Mesodermal cell (in vitro differentiated cells): ENCODE measurements at regions not wholly inside any gene's neighbourhood (a gene's known extent, or its start where the extent isn't known, plus 50 kb on each side); places are given as distances from the start of the nearest gene placed in this dataset.

ENCODE experiments used
- H3K27ac ChIP-seq: 2 replicates; pipeline ENCODE4 v1.7.0; 2013; ENCODE audit warnings: mild to moderate bottlenecking, low read depth, low read length, moderate library complexity; ENCODE audit not compliant: severe bottlenecking
- H3K36me3 ChIP-seq: 2 replicates; pipeline ENCODE4 v1.7.1; 2013; ENCODE audit warnings: mild to moderate bottlenecking, low read length, moderate library complexity; ENCODE audit not compliant: control insufficient read depth, insufficient read depth
- H3K4me1 ChIP-seq: one replicate; pipeline ENCODE4 v1.7.1; 2013; ENCODE audit warnings: mild to moderate bottlenecking, low read length; ENCODE audit not compliant: insufficient read depth, control insufficient read depth, poor library complexity, severe bottlenecking
- H3K4me3 ChIP-seq: 2 replicates; pipeline ENCODE4 v1.7.0; 2013; ENCODE audit warnings: low read length, control low read depth, mild to moderate bottlenecking; ENCODE audit not compliant: insufficient read depth, poor library complexity, severe bottlenecking; ENCODE audit errors: extremely low read depth
- H3K9me3 ChIP-seq: 2 replicates; pipeline ENCODE4 v1.7.1; 2013; ENCODE audit warnings: mild to moderate bottlenecking, low read length, moderate library complexity; ENCODE audit not compliant: control insufficient read depth
- WGBS, 2 experiments: methylation state at CpG; one replicate each; pipeline ENCODE4 v1.1.5; 2013; ENCODE audit warnings: missing lambda C conversion rate in 2 of 2; ENCODE audit not compliant: insufficient coverage in 2 of 2; 5-methylcytosine and 5-hydroxymethylcytosine counted together

GRCh38 chr5:168104811-168105481, 186.5 kb upstream of the WWC1 start:
- 66% methylated on average over 6 to 7 of the region's 7 CpGs for WGBS, 2 experiments
- H3K27ac ChIP-seq: no peak overlapping the region

GRCh38 chr5:168106008-168106761, 185.3 kb upstream of the WWC1 start:
- H3K4me1 ChIP-seq: no peaks in the 10 kb centered on the region
- H3K36me3 ChIP-seq: no peaks in the 10 kb centered on the region
- 75 to 86% methylated on average over 5 to 7 of the region's 8 CpGs for whole genome bisulfite sequencing, 2 experiments
- no peaks in the 10 kb centered on the region for H3K9me3 ChIP-seq
- no peak overlapping the region for H3K4me3 ChIP-seq
- H3K27ac ChIP-seq: no peak overlapping the region

More at GRCh38 chr5:168104811-168105481, 186.5 kb upstream of the WWC1 start:
- H3K9me3 ChIP-seq: no peaks in the 10 kb centered on the region
- H3K36me3 ChIP-seq: no peaks in the 10 kb centered on the region
- no peaks in the 10 kb centered on the region for H3K4me1 ChIP-seq
- H3K4me3 ChIP-seq: no peak overlapping the region

GRCh38 chr5:168109441-168109840, 182.0 kb upstream of the WWC1 start:
- 93 to 98% methylated on average over 5 of the region's 5 CpGs for WGBS, 2 experiments
- Histone ChIP-seq H3K27ac (no peak overlapping the region), H3K36me3 (no peaks in the 10 kb centered on the region), H3K4me1 (no peaks in the 10 kb centered on the region), H3K9me3 (no peaks in the 10 kb centered on the region), H3K4me3 (no peak overlapping the region)

- 100% methylated on average over 1 of the region's 5 CpGs for WGBS, 2 experiments
- Histone ChIP-seq H3K4me3 (no peak overlapping the region), H3K27ac (no peak overlapping the region), H3K4me1 (no peaks in the 10 kb centered on the region), H3K9me3 (no peaks in the 10 kb centered on the region), H3K36me3 (no peaks in the 10 kb centered on the region)
Measured at GRCh38 chr5:168110384-168110783, 181.1 kb upstream of the WWC1 start.

- Histone ChIP-seq H3K9me3 (no peaks in the 10 kb centered on the region), H3K4me1 (no peaks in the 10 kb centered on the region), H3K36me3 (no peaks in the 10 kb centered on the region), H3K4me3 (no peak overlapping the region), H3K27ac (no peak overlapping the region)
- WGBS, 2 experiments: 83 to 87% methylated on average over 8 of the region's 14 CpGs
Measured at GRCh38 chr5:168110870-168111832, 180.3 kb upstream of the WWC1 start.

- Histone ChIP-seq H3K4me3 (no peak overlapping the region), H3K27ac (no peak overlapping the region), H3K4me1 (no peaks in the 10 kb centered on the region), H3K36me3 (no peaks in the 10 kb centered on the region), H3K9me3 (no peaks in the 10 kb centered on the region)
- 52 to 62% methylated on average over 3 of the region's 6 CpGs for WGBS, 2 experiments
Measured at GRCh38 chr5:168114444-168115017, 176.9 kb upstream of the WWC1 start.

GRCh38 chr5:168117469-168117868, 174.0 kb upstream of the WWC1 start:
- Histone ChIP-seq H3K27ac (no peak overlapping the region), H3K4me3 (no peak overlapping the region), H3K36me3 (no peaks in the 10 kb centered on the region), H3K9me3 (no peaks in the 10 kb centered on the region), H3K4me1 (no peaks in the 10 kb centered on the region)
- WGBS, 2 experiments: 93 to 94% methylated on average over 2 to 4 of the region's 5 CpGs

GRCh38 chr5:168118042-168118668, 173.3 kb upstream of the WWC1 start:
- H3K4me1 ChIP-seq: no peaks in the 10 kb centered on the region
- no peaks in the 10 kb centered on the region for H3K36me3 ChIP-seq
- H3K9me3 ChIP-seq: no peaks in the 10 kb centered on the region
- 54 to 69% methylated on average over 10 to 13 of the region's 16 CpGs for WGBS, 2 experiments
- H3K4me3 ChIP-seq: no peak overlapping the region
- no peak overlapping the region for H3K27ac ChIP-seq

- Histone ChIP-seq H3K4me1 (no peaks in the 10 kb centered on the region), H3K36me3 (no peaks in the 10 kb centered on the region), H3K4me3 (no peak overlapping the region), H3K9me3 (no peaks in the 10 kb centered on the region), H3K27ac (no peak overlapping the region)
- WGBS, 2 experiments: 87 to 90% methylated on average over 5 to 7 of the region's 10 CpGs
Measured at GRCh38 chr5:168120401-168121137, 170.9 kb upstream of the WWC1 start.
